ENCODE measurements at regions not wholly inside any gene's neighbourhood (a gene's known extent, or its start where the extent isn't known, plus 50 kb on each side); places are given as distances from the start of the nearest gene placed in this dataset.

- DNase-seq (ENCODE audit: low spot score) = no peak
Measured at GRCh38 chr6:44679438-44680201, 292.1 kb downstream of the CDC5L start.

DNA sequence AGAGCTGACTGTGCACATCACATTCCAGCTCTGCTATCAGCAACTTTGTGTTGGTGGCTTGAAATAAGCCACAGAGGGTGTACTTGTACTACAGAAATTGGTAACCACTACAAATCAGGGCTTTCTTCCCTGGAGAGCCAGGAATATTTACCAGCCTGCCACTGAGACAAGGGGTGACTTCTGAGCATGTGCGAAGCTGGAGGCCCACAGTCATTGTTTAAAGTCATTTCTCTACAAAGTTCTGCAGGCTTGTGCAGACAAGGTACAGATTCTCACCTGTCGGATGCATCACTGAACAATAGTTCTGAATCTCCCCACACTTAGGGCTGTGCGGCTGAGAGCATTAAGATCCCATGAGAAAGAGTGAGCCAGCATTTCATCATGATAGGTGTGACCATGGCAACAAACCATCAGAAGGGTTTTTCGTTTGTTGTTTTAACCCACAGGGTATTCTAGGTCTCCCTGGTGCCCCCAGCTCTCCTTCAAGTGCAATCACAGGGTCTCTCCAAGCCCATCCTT lies 292.8 kb downstream of the CDC5L start:
- DNase-seq (ENCODE audit: low spot score) = no peak

DNA sequence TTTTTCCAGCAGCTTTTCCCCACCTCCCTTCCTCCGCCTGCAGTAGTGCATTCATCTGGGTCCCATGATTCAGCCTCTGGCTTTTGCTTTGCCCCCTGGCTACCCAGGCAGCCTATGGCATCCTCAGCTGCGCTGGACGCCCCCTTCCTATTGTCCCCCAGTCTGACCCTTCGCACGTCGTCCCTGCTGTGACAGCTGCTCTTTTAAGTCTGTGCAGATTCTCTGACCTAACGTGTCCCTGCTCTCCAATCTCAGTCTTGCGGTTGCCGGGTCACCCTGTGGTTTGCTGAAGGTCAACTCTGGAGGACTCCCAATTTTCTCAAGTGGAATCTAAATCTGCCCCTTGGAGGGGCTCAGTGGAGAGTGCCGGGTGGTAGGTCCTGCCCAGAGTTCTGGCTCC lies 294.3 kb downstream of the CDC5L start:
- no peak for DNase-seq (ENCODE audit: low spot score)

DNA sequence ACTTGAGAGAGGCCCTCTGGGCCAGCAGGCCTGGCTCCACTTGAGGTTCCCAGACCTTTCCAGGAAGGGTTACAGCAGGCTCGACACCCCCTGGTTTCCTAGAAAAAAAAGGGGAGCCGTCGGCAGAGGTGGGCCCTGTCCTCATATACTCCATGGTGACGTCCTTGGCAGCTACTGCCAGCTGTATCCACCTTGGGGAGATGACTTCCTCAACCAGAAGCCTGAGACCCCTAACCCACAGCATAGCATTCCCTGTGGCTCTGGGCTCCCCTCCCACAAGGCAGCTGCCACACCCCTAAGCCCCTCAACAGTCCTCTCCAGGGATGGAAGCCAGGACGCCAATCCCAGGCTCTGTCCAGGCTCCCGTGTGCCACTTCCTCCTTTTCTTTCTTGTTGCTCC lies 294.8 kb downstream of the CDC5L start:
- DNase-seq (ENCODE audit: low spot score) = no peak

DNA sequence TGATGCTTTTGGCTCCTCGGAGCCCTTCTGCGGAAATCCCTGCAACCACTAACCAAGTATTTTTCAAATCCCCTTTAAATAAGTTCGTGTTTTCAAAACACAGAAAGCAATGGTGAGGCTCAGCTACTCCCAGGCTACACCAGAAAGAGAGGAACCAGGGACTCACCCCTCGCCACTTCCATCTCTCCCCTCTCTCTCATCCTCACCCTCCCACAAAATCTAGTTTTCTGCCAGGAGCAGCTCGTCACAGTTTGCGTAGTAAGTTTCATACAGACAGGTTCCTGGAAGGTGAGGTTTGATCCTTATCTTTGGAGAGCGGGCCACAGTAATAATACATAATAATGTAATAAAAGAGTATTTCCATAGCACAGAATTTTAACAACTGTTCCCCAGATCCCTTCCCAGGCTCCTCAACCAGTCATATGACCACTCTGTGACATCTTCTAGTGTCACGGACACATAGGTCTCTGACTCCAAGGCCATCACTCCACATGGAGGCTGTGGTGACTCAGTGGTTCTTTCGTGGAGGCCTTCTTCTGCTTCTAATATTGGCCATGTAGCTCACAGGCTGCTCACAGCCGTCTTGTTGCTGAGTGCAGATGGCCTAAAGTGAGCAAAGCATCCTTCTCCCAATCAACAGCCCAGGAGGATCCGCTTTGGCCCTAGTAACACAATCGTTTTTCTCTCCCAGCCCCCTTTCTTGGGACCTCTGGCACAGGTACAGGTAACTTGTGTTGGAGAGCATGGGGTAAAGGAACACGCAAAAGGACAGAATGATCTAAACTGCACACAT lies 295.7 kb downstream of the CDC5L start:
- no peak for DNase-seq (ENCODE audit: low spot score)

DNA sequence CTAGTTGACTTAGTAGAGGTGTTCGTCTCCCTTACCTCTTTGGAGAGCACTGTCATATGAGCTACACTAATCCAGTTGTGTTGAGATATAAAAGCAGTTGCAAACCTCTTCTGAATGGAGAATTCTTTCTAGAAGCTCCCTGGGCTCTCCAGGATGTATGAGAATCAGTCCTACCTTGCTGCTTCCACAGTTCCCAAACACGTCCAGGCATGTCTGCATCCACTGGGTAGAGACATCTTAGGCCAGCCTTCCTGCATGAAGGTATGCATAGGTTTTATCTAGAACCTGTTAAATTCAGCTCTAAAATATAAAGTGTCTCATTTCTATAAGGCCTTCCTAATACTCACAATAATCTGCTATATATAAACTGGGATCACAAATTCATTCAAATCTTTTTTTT lies 297.7 kb downstream of the CDC5L start:
- DNase-seq (ENCODE audit: low spot score) = no peak

DNA sequence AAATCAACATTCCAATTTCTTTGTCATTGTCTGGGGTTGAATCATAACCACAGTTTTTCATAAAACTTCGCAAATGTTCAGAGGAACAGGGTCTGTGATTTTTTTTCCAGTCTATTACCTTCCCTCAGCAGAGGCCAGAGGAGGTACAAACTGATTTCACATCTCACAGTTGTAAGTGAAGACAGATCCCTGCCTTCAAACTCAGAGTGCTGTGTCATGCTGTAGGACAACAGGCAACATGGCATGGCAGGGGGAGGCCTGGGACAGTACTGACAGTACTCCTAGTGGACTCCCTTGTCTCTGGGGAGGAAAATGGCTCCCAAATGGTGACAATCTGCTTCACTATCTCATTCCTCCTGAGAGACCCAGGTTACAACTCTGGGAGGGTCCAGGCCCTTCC lies 308.6 kb downstream of the CDC5L start:
- no peak for DNase-seq (ENCODE audit: low spot score)

- DNase-seq (ENCODE audit: low spot score) = no peak
Measured at GRCh38 chr6:44696686-44697085, 309.2 kb downstream of the CDC5L start.

DNA sequence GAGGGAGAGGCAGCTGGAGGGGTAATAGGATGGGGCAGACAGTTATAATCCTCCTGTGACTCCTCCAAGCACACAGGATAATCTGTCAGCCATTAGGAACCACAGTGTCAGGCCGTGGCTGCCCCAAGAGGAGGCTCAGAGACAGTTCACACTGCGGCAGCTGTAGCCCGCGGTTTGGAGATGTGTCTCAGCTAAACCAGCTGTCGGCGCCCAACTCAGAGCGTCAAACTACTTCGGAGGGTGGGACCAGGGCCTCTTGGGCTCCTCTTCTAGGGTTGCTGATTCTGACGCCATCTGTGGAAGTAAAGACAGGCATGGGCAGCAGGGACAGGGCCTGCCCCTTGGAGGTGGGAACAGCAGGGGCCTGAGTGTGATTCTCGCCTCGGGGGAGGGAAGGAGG lies 309.8 kb downstream of the CDC5L start:
- DNase-seq (ENCODE audit: low spot score) = no peak

DNA sequence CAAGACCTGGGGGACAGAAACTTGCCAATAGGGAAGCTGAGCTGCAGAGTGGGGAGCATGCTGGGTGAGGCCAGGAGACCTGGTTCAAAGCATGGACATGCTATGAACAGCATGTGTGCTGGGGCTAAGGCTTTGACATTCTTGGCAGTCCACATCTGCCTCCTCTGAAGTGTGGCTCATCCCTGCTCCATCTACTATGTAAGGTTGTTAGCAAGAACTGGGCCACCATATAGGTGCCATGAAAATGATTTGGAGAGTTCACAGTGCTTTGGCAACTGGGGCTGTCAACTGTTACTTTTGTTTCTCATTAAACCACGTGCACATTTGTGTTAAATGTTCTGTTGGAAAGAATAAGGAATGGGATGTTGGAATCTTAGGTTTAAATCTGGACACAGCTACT lies 311.1 kb downstream of the CDC5L start:
- no peak for DNase-seq (ENCODE audit: low spot score)

GRCh38 chr6:44699082-44699481 lies 311.6 kb downstream of the CDC5L start:
- DNase-seq (ENCODE audit: low spot score) = no peak

DNA sequence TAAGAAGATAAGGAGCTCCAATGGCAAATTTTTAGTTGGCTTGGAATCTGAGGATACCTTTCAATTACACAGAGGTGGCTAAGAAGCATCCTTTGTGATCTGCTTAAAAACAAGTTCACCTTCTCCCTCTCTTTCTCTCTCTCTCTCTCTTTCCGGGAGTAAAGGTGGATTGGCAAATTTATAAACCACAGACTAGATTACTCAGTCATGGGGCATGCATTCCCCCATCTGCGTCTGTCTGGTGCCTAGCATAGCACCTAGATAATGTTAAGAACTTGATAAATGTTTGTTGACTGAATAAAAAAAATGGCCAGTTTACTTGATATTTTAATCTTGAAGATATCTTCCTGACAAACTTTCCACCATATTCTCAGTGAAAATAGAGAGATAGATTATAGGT lies 312.3 kb downstream of the CDC5L start:
- no peak for DNase-seq (ENCODE audit: low spot score)

- no peak for DNase-seq (ENCODE audit: low spot score)
Measured at GRCh38 chr6:44700422-44700821, 312.9 kb downstream of the CDC5L start.

GRCh38 chr6:44701038-44701636 lies 313.6 kb downstream of the CDC5L start:
- DNase-seq (ENCODE audit: low spot score) = no peak

- DNase-seq (ENCODE audit: low spot score) = no peak
Measured at GRCh38 chr6:44701637-44702101, 314.2 kb downstream of the CDC5L start.

DNA sequence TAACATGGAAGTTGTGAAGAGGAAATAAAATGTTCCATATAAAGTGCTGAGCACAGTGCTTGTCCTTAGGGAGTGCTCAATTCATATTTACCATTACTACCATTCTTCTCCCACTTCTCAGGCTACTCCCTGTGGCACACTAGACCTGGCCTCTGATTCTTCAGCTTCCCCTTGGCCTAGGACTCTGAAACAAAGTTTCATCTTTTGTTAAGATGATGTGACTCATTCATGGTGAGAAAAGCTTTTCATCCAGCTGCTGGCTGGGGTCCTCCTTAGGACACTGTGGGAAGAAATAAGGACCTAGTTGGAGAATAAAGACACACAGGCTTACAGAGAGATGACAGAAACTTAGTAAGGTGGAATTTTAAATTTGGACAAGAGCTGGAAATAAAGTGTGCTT lies 314.8 kb downstream of the CDC5L start:
- DNase-seq (ENCODE audit: low spot score) = no peak

GRCh38 chr6:44704240-44705150 lies 317.0 kb downstream of the CDC5L start:
- no peak for DNase-seq (ENCODE audit: low spot score)

- DNase-seq (ENCODE audit: low spot score) = no peak
Measured at GRCh38 chr6:44705596-44705995, 318.1 kb downstream of the CDC5L start.

DNA sequence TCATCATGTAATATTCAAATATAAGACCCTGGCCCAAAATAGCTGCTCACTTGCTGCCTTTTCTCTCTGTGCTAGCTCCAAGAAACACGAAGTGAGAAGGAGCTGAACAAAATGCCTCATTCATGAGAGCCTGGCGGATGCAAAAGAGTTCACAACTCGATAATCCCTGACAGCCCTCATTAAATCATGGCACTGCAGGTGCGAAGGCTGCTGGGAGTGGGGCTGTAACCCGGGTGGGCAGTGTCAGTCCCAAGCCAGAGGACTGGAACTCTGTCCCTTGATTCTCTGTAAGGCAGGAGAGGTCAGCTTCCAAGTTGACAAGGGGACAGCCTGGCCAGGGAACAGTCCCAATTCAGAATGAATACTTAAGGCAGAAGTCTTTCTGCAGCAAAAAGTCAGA lies 318.5 kb downstream of the CDC5L start:
- DNase-seq (ENCODE audit: low spot score) = no peak

GRCh38 chr6:44708208-44708607 lies 320.7 kb downstream of the CDC5L start:
- DNase-seq (ENCODE audit: low spot score) = no peak

GRCh38 chr6:44712353-44713111 lies 325.0 kb downstream of the CDC5L start:
- no peak for DNase-seq (ENCODE audit: low spot score)

Data from RKO (cell line).